ENCODE measurements at regions not wholly inside any gene's neighbourhood (a gene's known extent, or its start where the extent isn't known, plus 50 kb on each side); places are given as distances from the start of the nearest gene placed in this dataset.

GRCh38 chr2:2890246-2890645, 487.4 kb downstream of the EIPR1 start:
- DNase-seq (ENCODE audit: low read depth) = no peak
- H3K4me3 ChIP-seq (ENCODE audit: low read depth, low read length) = no peak overlapping the region
- no peak for TF ChIP-seq CTCF (IDR thresholded peaks at IDR 0.05; ENCODE audit: insufficient read depth, low read depth, low read length, missing control alignments)

DNA sequence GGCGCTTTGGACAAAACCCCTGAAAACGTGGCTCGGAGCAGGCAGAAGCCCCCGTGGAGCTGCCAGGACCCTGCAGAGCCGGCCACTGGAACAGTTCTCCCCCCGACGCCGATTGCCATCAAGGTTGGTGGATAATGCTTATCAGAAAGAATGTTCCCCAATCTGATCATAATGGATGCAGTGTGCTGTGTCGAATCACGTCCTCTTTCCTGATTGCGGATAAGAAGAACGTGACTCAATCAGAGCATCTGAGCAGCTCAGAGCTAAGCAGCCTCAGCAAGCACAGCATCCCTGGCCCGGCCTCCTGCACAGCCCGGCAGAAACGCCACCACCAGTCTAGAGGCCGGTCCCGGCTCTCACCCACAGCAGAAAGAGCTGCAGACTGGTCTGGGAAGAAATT, 488.0 kb downstream of the EIPR1 start:
- no peak for DNase-seq (ENCODE audit: low read depth)
- H3K4me3 ChIP-seq (ENCODE audit: low read depth, low read length) = no peak overlapping the region
- no peak for TF ChIP-seq CTCF (IDR thresholded peaks at IDR 0.05; ENCODE audit: insufficient read depth, low read depth, low read length, missing control alignments)

- TF ChIP-seq CTCF (IDR thresholded peaks at IDR 0.05; ENCODE audit: insufficient read depth, low read depth, low read length, missing control alignments) = no peak
- H3K4me3 ChIP-seq (ENCODE audit: low read depth, low read length) = no peak overlapping the region
- DNase-seq (ENCODE audit: low read depth) = no peak
Observed at GRCh38 chr2:2889141-2889540, 488.5 kb downstream of the EIPR1 start.

DNA sequence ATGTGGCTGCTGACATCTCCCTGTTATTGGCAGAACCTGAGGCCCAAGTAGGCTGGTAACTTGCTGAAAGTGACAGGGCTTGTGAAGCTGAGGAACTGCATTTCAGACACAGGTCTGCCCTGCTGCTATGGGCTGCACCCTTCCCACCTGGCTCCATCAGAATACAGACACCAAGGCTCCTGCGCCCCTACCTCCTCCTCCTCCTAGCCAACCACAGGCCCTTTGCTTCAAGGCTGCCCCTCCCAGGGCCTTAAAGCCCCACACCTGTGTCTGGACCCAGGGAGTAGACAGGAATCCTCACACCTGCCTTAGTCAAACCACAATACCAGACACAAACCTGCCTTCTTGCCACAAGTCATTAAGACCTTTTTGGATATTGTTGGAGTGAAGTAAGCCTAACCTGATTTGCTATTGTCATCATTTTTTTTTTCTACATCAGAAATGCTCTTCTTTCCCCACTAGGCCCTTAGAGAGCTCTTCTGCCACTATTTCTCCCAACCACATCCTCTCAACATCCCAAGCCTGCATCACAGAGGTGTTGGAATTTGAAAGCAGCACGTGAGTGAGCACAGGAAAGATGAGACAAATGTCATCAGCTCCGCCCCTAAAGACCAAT, 489.7 kb downstream of the EIPR1 start:
- no peak for TF ChIP-seq CTCF (IDR thresholded peaks at IDR 0.05; ENCODE audit: insufficient read depth, low read depth, low read length, missing control alignments)
- no peak overlapping the region for H3K4me3 ChIP-seq (ENCODE audit: low read depth, low read length)
- DNase-seq (ENCODE audit: low read depth) = no peak

DNA sequence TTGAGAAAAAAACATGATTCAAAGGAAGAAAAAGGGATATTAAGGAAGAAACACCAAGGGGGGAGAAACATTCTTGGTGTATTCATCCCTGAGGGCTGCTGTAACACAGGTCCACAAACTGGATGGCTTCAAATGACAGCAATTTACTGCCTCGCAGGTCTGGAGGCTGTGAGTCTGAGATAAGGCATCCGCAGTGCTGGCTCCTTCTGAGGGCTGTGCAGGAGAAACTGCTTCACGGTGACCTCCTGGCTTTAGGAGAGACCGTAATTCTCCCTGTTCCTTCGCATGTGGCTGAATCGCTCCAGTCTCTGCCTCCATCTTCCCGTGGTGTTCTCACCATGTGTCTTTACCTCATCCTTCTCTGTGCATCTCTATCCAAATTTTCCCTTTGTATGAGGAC, 490.7 kb downstream of the EIPR1 start:
- no peak for TF ChIP-seq CTCF (IDR thresholded peaks at IDR 0.05; ENCODE audit: insufficient read depth, low read depth, low read length, missing control alignments)

DNA sequence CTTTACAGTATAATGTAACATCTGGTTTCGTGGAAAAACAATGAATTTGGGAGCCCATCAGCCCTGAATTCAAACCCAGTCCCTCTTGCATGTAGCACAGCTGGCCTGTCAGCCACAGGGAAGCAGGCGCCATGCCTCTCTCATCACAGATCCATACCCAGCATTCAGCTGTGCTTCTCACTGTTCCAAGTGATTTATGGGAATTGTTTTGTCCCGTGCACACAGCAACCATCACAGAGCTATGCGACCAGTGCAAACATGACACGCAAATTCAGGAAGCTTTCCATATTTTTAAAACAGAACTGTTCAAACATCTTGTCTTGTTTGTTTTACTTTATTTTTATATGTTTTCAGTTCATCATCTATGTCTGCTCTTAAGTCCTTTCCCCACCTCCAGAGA, 496.1 kb downstream of the EIPR1 start:
- DNase-seq (ENCODE audit: low read depth) = no peak
- TF ChIP-seq CTCF (IDR thresholded peaks at IDR 0.05; ENCODE audit: insufficient read depth, low read depth, low read length, missing control alignments) = no peak
- no peak overlapping the region for H3K4me3 ChIP-seq (ENCODE audit: low read depth, low read length)

More for the DNA sequence above, 490.7 kb downstream of the EIPR1 start:
- no peak for DNase-seq (ENCODE audit: low read depth)
- no peak overlapping the region for H3K4me3 ChIP-seq (ENCODE audit: low read depth, low read length)

- no peak overlapping the region for H3K4me3 ChIP-seq (ENCODE audit: low read depth, low read length)
- TF ChIP-seq CTCF (IDR thresholded peaks at IDR 0.05; ENCODE audit: insufficient read depth, low read depth, low read length, missing control alignments) = no peak
- DNase-seq (ENCODE audit: low read depth) = no peak
Observed at GRCh38 chr2:2880938-2881337, 496.7 kb downstream of the EIPR1 start.
